ENCODE measurements at regions not wholly inside any gene's neighbourhood (a gene's known extent, or its start where the extent isn't known, plus 50 kb on each side); places are given as distances from the start of the nearest gene placed in this dataset.

DNA sequence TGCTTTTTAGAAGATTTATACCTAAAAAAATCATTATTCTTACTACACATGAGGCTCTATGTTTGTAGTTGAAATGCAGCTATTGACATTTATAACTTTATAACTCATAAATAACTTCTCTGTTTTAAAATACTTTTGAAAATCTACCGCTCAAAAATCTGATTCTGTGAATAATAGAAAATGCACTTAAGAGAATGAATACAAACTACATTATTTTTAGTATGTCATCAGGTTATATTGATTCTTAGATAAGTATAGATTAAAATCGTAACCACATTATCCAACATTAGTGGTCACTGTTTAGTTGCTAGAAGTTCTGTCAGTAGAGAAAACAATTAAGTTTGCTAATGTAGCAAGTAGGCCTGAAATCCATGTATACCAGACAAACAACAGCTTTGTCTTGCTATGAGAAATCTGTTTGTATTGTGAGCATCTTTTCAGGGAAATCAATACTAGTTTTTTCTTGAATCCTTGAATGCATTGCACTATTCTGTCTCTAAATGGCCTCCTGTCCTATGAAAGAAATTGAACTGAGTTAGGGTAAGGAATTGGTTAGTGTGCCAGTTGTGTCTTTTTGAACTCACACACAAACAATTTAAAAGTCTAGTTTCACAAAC, 116.5 kb upstream of the HDAC9 start:
- TF ChIP-seq POLR2A (IDR thresholded peaks at IDR 0.05; ENCODE audit: low read length) (no peak), RAD21 (conservative IDR thresholded peaks at IDR 0.05 in 1 of 2, IDR thresholded peaks at IDR 0.05 in 1 of 2) (no peak), BHLHE40 (IDR thresholded peaks at IDR 0.05; ENCODE audit: low read depth, low read length) (no peak)
- TF ChIP-seq, protein P1, sequence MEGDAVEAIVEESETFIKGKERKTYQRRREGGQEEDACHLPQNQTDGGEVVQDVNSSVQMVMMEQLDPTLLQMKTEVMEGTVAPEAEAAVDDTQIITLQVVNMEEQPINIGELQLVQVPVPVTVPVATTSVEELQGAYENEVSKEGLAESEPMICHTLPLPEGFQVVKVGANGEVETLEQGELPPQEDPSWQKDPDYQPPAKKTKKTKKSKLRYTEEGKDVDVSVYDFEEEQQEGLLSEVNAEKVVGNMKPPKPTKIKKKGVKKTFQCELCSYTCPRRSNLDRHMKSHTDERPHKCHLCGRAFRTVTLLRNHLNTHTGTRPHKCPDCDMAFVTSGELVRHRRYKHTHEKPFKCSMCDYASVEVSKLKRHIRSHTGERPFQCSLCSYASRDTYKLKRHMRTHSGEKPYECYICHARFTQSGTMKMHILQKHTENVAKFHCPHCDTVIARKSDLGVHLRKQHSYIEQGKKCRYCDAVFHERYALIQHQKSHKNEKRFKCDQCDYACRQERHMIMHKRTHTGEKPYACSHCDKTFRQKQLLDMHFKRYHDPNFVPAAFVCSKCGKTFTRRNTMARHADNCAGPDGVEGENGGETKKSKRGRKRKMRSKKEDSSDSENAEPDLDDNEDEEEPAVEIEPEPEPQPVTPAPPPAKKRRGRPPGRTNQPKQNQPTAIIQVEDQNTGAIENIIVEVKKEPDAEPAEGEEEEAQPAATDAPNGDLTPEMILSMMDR (IDR thresholded peaks at IDR 0.05): no peak
- TF ChIP-seq, protein P2, sequence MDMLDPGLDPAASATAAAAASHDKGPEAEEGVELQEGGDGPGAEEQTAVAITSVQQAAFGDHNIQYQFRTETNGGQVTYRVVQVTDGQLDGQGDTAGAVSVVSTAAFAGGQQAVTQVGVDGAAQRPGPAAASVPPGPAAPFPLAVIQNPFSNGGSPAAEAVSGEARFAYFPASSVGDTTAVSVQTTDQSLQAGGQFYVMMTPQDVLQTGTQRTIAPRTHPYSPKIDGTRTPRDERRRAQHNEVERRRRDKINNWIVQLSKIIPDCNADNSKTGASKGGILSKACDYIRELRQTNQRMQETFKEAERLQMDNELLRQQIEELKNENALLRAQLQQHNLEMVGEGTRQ (IDR thresholded peaks at IDR 0.05): no peak
